ENCODE measurements at regions not wholly inside any gene's neighbourhood (a gene's known extent, or its start where the extent isn't known, plus 50 kb on each side); places are given as distances from the start of the nearest gene placed in this dataset.

DNA sequence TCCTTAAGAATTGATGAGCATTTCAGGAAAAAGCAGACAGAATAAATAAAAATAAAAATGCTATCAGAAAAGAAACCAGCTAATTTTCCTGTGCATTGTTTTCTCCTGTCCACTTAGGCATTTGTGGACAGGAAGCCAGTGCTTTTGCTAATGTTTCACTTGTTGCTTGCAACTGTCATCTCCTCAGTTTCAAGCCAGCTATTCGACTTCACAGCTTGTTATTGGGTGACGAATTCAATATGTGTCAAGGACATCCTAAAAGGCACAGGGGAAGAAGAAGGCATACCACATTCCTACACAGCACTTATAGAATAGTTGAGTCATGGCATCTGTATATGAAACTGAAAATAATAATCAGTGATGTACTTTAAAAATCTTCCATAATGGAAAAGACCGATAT lies 530.6 kb upstream of the KIRREL3 start:
- no peak for DNase-seq

DNA sequence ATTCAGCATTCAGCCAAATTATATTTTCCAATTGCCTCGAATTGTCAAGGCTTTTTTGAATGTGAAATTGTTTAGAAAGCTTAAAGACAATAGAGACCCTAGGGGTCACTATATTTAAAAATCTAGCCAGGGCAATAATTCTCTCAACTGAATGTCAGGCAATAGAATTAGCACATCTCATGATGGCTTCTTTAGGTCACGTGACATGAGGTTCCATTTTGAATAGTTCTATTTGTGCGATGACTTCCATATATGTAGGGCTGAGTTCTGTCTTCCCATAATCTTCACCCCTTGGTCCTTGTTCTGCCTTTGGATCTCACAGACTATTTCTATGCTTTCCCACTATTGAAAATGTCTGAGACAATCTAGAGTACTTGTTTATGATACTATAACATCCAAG lies 527.7 kb upstream of the KIRREL3 start:
- DNase-seq, result no peak

DNA sequence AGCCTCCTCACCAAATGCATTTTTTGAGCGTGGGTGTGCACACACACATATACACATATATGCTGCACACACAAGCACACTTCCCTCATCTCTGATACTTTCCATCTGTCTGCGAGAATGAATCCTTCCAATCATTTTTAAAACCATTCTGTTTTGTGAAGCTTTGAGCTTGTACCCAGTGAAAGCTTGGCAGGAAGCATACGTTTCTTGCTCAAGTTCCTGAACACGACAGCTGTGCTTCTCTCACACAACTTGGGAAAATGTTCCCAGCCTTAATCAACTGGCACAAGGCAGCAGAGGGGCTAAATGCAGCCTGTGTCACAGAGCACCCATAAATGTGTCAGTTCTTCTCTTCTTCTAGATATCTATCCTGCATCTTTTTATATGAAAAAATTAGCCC lies 524.0 kb upstream of the KIRREL3 start:
- DNase-seq, result no peak

DNA sequence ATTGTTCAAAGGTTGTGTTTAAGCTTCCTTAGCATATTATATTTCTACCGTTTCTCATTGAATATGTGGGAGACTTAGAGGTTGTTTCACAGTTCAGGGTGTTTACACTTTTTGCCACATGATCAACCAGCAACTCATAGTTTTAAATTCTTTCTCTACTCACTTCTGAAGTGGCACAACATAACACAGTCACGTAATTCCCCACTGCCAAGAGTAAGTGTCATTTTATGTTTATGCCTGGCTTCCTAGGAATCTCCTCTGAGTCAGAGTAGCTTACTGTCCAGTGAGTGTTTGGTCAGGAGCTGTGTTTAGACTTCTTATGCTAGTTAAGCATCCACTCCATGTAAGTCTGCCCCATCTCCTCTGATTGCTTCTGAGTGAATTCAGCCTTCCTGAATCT lies 520.8 kb upstream of the KIRREL3 start:
- no peak for DNase-seq

DNA sequence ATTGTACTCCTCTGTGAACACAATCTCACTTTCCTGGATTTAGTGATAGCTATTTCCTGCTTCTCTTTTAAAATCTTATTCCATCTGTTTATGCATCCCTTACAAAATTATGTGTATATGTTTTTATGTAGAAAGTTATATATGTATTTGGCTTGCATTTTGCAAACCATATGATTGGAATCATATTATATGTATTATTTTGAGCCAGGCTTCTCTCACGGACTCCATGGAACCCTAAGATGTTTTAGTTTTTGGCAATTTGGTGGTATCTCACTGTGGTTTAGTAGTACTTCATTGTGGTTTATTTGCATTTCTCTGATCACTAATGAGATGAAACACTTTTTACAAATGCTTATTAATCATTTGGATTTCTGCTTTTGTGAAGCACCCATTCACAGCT lies 507.3 kb upstream of the KIRREL3 start:
- no peak for DNase-seq

DNA sequence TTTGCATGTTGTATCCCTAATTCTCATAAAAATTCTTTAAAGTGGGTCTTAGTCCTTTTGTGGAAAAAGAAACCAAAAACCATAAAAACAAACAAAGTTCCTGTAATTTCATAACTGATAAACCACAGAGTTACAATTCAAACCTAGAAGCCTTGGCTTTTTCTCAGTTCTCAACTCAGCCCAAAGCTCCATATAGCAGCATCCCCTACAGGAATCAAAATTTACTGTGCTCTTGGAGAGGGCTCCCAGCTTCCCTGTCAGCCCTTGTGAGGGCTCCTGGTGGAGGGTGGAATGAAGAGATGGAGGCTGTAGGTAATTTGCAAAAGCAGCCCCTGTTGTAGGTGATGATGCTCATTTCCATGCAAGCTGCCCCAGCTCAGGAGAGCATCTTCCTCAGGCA lies 506.1 kb upstream of the KIRREL3 start:
- no peak for DNase-seq

DNA sequence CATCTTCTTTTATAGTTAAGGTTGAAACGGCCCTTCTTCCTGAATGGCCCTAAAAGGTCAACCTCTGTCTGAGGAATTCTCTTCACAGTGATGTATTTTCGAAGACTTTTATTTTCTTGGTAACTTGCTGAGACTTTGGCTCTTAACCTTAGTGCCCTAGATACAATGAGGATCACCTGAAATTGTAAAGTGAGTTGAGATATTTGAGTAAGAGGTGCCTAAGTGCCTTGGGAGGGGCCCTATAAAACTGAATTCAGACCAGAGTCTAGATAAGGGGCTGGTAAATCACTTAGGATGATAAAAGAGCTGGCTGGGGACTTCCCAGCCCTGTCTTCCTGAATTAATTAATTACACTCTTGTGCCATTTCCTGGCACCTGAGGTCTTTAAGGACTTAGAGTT lies 505.6 kb upstream of the KIRREL3 start:
- DNase-seq, result no peak

DNA sequence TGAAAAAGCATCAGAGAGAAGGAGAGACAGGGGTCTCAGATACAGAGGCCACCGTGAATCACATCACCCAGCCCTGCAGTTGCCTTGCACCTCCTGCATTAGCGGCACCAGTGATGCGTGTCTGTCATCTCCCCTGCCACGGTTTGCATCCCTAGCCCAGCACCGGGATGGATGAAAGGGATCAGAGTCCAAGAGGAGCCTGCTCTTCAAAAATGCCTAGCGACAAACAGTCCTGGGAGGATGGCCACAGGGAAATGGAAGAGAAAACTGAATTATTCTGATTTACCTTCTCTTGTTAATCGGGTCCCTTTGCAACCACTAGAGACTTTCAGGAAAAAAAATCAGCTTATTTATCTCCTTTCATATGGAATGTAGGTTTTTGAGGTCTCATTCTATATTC lies 495.6 kb upstream of the KIRREL3 start:
- no peak for DNase-seq

DNA sequence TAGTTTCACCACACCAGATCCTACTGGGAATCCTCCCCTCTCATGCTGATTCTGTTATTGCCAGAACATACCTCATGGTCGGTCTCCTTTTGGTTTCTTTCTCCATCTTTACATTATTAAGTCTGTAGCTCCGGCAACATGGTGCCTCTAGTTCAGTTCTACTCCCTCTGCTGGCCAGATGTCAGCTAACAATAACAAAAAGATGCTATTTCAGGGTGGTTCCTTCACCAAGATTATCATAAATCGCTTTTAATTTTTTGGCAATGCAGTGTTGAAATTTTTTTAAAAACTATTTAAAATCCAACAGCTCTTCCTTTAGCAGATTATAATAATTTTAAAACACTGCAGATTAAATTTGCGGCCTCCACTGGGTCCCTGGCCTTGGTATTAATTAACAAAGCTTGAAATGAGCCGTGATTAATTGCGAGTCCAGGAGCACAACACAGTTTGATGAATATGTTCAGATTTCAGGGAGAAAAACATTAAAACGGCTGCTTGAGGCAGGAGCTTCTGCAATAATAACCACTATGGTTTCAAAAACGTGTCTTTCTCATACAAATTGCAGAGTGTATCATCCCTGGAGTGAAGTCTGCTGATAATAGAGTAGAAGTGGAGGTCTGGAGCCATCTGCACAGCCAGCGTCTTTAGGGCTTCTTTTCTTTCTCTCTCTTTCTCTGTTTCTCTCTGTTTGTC lies 492.9 kb upstream of the KIRREL3 start:
- peak; percentile 54 for DNase-seq

DNA sequence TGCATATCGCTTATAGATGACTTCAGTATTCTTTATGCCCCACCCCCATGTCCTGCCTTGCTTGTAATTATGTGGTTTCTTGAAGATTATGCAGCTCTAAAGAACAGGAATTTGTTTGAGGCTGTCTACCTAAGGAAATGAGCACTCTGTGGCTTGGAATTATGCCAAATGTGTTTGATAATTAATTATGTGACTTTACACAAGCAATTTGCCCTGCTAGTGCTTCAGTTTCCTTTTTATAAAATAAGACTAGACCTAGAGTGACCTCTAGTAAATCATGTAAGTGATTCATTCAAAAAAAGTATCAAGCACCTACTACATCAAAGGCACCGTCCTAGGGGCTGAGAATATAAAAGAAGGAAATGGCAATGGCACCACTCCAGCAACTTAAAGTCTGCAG lies 491.5 kb upstream of the KIRREL3 start:
- DNase-seq, result no peak

DNA sequence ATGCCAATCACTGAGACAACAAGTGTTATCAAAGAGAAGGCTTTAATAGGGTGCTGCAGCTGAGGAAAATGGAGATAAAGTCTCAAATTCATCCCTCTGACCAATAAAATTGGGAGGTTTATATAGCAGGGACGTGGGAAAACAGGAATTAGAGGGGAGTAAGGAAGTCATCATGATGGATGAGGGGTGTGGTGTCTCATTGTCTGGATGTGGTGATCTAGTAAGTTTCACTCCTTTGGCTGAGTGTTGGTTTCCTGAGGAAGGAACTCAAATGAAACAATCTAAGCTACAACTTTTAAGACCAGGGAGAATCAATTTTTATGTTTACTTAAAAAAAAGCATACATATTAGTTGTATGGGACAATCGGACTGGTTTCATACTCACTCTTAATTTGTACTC lies 491.0 kb upstream of the KIRREL3 start:
- no peak for DNase-seq

DNA sequence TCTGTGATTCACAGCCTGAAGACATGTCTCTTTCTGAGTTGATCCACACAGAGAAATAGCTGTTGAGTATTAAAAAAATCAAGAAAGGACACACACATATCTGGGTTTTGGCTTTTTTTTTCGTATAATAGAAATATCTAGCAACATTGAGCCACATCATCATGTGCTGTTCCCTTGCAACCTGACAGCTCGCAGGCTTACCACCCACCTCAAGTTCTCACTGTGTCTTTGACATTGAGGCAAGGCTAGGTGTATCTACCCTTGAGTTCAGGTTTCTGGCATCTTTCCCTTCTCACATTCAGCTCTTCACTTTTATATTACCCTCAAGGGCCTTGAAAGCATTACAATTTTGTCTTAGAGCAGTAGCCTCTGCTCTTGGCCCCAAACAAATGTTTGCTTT lies 490.3 kb upstream of the KIRREL3 start:
- DNase-seq, result no peak

DNA sequence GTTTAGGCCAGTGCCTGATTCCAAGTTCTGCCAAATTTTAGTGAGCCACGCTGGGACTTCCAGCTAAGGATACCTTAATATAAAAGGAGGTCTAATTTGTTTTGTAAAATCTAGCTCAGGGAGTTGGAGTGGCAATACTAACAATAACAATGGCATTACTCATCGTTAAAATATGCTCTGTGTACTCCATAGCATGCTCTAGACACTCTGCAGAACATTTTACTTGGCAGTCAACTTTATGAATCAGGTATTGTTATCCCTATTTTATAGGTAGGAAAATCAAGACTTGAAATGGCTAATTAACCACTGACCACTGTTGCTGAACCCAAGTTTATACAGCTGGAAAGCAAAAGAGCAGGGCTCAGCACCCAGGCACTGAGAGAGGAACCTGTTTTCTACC lies 485.0 kb upstream of the KIRREL3 start:
- no peak for DNase-seq

DNA sequence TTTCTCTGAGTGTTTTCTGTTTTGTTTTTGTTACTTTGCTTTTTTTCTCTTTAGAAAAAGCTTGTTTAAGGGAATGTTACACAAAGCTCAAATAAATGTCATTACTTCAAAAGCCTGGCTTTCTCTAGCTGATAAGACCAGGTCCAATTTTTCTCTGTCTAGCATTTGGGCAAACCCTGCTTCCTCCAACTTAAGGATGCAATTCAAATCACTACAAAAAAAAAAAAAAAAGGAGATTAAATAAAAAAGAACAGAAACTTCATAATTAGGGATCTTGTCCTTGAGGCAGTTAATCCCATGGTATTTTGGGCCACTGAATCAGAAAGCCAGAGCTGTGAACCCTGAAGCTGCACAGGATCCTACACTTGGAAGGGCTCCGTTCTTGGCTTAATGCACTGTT lies 480.8 kb upstream of the KIRREL3 start:
- no peak for DNase-seq

DNA sequence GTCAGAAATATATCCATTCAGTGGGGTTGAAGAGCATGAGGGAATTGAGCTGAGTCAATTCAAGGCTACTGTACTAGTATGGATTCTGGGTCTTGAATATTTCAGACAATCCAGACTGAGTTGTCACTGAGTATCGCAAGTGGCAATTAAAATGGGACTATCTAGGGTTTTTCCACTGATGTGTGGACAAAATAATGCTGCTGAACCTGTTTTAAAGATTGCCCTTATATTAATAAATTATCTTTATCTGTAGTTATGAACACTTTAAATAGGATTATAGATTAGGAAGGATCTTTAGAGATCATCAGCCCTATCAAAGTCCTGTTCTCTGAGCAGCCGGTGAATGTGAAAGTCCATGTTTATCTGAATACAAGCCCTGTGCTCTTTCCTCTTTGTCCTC lies 478.3 kb upstream of the KIRREL3 start:
- no peak for DNase-seq

DNA sequence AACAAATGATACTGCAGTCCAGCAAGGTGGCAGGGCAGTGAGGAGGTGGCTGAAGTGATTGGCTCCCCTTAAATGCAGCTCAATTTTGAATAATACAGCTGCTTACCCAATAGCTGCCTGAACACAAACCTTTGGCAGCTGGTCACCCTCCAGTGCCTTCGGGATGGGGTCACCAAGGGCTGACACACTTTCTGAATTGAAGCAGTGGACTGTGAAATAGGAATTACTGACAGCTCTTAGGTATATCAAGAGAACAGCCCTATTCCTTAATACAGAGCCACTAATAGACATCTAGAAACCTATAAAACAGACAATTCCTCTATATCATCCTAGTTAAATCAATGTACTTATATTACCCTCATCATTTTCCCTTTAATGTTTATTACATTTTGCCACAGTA lies 474.2 kb upstream of the KIRREL3 start:
- DNase-seq, result peak; percentile 57

DNA sequence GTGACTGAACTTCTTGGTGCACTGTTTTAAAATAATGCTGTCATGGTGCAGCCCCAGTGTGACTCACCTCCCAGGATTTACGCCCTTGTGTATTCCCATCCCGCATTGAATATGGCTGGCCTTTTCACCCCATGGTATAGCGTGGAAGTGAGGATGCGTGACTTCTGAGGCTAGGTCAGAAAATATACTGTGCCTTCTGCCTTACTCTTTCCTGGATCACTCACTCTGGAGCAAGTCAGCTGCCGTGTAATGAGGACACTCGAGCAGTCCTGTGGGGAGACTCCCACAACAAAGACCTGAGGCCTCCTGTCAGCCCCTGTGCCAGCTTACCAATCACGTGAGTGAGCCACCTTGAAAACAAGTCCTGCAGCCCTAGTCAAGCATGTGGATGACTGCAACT lies 471.9 kb upstream of the KIRREL3 start:
- DNase-seq, result no peak

DNA sequence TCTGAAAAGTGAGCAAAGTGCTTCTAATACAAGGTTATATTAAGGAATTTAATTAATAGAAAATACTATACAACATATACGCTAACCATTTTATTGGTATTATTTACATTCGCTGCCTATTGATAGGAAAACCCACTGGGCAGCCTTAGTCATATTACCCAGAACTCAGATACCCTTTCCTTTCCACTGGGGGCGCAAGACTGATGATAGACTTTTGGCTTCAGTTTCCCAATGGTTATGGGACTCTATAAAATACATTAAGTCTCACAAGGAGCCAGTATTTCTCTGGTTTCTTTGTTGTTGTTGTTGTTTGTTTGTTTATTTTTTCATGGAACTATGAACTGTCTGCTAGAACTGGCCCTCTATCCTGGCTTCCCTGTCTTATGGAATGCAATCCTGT lies 471.1 kb upstream of the KIRREL3 start:
- DNase-seq, result no peak

DNA sequence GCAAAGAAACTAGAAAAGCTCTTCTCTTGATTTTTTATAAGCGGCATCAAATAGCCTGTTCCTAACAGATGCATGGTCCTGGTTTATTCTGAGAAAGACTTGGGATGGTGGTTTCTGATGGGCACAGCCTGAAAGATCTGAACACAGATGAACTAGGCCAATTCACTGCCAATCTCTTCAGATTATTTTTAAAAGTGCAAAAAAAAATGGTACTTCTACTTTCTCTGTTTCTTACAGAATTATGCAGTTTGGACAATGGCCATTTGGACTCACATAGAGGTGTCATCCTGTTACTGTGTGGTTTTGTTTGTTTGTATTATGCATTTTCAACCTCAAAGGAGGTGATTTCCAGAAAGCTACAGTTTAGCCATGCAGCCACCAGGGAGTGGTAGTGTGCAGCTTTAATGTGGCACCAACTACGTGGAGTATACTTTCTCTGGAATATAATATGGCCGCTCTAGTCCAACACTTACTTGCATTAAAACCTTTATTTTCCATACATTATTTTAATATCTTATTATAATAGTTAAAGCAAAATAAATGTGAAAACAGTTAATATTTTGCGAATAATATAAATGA lies 469.8 kb upstream of the KIRREL3 start:
- DNase-seq, result no peak

DNA sequence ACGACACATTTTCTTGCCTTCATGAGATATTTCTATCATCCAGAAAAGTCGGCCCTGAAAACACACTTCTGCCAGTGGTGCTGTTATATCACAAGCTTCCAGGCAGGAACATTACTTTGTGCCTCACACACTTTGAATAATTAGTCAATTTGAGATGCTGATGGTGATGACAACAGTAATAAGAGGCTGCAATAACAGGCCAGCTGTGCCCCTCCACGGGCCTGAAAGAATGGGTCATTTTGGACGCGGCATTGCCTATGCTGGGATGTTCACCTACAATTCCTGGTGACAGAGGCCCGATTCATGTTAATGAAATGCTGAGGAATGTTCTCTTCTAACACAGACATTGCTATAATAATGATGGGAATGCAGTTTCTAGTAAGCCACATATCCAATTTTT lies 463.8 kb upstream of the KIRREL3 start:
- no peak for DNase-seq

DNA sequence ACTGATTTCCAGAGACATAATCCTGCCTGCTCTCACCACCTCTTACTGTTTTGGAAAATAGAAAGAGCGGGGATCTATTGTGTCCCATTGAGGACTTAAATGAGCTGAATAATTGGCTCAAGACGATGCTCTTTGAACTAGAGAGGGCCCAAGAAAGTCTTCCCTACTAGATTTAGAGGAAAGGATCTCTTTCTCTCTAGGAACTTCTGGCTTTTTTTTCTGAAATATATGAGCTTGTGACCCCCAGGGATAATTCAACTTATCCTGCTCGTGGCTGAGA lies 461.4 kb upstream of the KIRREL3 start:
- DNase-seq, result no peak

DNA sequence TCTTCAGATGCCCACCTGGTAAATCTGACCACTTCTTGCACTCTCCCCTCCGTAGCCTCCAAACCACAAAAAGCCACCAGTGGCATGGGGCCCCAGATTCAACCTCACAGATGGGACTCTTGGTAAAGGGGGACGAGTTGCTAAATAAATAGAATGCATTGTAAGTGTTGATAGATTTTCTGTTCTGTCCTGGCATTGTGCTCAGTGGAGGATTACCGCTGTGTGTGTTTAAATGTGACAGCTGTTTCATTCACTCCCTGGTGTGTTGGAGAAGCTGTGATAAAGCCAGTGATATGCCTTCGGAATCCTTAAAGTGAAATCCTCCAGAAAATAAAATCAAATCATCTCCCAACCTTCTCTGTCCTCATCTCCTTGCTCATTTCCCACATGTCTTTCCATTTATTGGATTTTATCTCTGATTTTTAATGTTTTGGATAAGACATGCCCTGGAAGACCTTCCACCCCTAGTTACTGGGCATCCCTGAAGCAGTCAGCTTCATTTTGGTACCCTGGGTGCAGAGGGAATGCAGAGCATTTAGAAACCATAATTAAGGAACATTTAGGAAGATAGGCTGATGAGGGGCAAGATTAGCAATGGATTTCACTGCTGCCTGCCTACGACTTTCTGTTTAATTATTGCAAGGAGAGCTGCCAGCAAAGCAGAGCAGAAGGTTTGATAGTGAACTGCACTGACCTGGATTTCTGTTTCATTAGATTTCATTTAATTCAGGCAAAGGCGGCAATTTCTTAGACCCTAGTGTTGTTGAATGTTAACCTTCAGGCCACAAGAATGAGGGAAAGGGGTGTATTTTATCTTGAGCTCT lies 460.9 kb upstream of the KIRREL3 start:
- peak; percentile 48 for DNase-seq

DNA sequence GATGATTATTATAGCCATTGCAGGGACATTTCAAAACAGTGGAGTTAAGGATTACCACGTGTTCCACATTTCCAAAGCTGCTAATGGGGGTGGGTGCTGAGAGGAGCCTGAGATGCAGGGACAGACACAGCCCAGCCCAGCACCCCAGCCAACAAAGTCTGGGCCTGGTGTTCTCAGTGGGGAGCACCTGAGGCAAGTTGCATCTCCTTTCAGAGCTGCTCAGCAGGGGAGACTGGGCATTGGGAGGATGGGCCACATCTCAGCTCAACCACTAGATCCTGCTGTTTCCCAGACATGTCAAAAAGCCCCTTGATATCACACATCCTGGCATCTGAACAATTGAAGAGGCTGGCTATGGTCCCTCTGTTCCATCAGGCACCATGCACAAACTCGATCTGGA lies 458.0 kb upstream of the KIRREL3 start:
- DNase-seq, result no peak

DNA sequence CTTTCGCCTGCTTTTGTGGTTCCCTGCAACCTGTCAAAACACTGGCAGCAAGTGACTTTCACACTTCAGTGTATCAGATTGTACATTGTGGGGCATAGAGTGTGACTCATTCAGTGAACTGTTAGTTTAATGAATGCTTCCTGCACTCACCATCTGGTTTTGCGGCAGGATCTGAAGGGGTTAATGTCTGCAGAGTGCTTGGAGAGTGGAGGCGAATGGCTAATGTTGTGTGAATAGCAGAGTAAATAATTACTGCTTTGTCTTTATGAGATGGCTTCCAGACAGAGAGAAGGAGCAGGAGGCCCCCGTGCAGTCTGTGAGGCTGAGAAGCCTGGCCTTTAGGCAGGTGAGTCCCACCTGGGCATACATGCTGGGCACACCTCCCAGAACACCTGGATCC lies 454.3 kb upstream of the KIRREL3 start:
- no peak for DNase-seq

DNA sequence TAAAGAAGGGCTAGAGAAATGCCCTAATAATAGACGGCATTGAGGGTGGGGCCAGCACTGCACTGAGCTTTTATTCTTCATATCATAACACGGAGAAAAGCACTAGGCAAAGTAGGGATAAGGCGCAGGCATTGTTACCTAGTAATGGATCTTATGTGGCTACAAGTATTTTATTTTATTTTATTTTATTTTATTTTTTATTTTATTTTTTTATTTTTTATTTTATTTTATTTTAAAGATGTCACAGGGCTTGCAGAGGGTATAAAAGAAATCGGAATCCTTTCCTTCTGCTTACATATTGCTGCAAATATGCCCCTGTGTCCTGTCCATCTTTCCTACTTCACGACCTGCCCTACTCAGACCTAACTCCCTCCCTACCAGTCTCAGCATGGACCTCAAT lies 452.0 kb upstream of the KIRREL3 start:
- DNase-seq, result no peak

Data from retina (tissue), 1 donor.